Calu3 (cell line): ENCODE measurements at regions not wholly inside any gene's neighbourhood (a gene's known extent, or its start where the extent isn't known, plus 50 kb on each side); places are given as distances from the start of the nearest gene placed in this dataset.

Experiments used
- BruUV-seq: library from RNA; stranded (reverse); fragments of 400-500 nt; replicated peaks from 2 replicates; lab custom pipeline; 2021; lab: Mats Ljungman, UMichigan
- CTCF ChIA-PET: fragments of 300-600 bp; sonication (Branson Sonifier 250); formaldehyde crosslinking; loops from one replicate; lab custom pipeline; 2022; ENCODE audit warnings: antibody characterized with exemption; lab: Charles Lee
- DNase-seq: peaks from one replicate; pipeline ENCODE4 v3.0.0; 2022
- H3K27ac Mint-ChIP-seq: one replicate; pipeline ENCODE4 v1.8.0; 2022; ENCODE audit warnings: mixed read lengths; ENCODE audit not compliant: unreplicated experiment
- H3K27me3 Mint-ChIP-seq: one replicate; pipeline ENCODE4 v1.8.0; 2022; ENCODE audit warnings: mixed read lengths; ENCODE audit not compliant: unreplicated experiment
- H3K36me3 Mint-ChIP-seq: one replicate; pipeline ENCODE4 v1.8.0; 2022; ENCODE audit warnings: mild to moderate bottlenecking, moderate library complexity, mixed read lengths; ENCODE audit not compliant: insufficient read depth, unreplicated experiment
- H3K4me1 Mint-ChIP-seq: one replicate; pipeline ENCODE4 v1.8.0; 2022; ENCODE audit warnings: mild to moderate bottlenecking, low read depth, mixed read lengths; ENCODE audit not compliant: unreplicated experiment
- H3K4me3 Mint-ChIP-seq: one replicate; pipeline ENCODE4 v1.8.0; 2022; ENCODE audit warnings: mild to moderate bottlenecking, low read depth, moderate library complexity, mixed read lengths; ENCODE audit not compliant: unreplicated experiment
- H3K9me3 Mint-ChIP-seq: one replicate; pipeline ENCODE4 v1.8.0; 2022; ENCODE audit warnings: low read depth, mixed read lengths; ENCODE audit not compliant: unreplicated experiment
- intact Hi-C: fragments of 100-400 bp; cut with micrococcal nuclease; formaldehyde crosslinking; loops from one replicate; pipeline ENCODE4 v1.10.0; 2022; ENCODE audit not compliant: unreplicated experiment
- TF ChIP-seq, protein P1 (sequence below): fragments of 200-600 bp; IDR thresholded peaks from one replicate; pipeline ENCODE4 v1.8.0; 2022; ENCODE audit warnings: antibody characterized with exemption; ENCODE audit not compliant: unreplicated experiment

DNA sequence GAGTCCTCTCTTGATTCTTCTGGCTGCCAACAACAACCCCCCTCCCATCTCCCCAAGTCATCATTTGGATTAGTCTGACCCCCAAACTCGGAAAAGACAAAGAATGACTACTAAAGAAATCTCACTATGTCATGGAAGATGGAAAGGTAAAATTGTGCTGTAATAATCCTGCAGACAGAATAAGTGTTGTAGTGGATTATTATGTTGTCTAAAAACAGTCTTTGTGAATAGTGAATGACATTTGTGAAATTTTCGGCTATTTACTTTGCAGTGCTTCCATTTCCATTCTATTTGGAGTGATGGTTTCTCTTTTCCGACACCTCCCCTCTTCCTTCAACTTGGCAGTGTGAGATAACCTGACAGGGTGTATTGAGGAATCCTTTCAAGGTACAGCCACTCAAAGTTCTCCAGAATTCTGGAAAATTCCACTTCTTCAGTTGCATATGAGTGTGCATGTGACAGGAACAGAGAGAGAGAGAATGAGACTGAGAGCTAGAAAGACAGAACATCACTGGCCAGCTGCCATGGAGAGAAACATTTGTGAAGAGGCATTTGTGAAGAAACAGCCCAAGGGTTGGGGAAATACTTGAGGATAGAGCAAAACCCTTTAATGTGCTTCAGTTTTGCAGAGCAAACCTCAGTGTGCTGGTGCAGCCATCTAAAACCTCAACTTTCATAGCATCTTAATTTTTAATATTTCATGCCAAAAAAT, 141.9 kb upstream of the DLX2 start:
- Mint-ChIP-seq H3K4me1 (peaks cover 34% of the 10 kb centered on the region), H3K36me3 (no peaks in the 10 kb centered on the region), H3K27ac (no peak overlapping the region), H3K9me3 (no peaks in the 10 kb centered on the region), H3K4me3 (no peak overlapping the region), H3K27me3 (no peaks in the 10 kb centered on the region)
- no peak for DNase-seq
- CTCF ChIA-PET, result no interaction called here
- intact Hi-C loops, result no loop called here
- BruUV-seq, result no TSS peak
- TF ChIP-seq, protein P1, sequence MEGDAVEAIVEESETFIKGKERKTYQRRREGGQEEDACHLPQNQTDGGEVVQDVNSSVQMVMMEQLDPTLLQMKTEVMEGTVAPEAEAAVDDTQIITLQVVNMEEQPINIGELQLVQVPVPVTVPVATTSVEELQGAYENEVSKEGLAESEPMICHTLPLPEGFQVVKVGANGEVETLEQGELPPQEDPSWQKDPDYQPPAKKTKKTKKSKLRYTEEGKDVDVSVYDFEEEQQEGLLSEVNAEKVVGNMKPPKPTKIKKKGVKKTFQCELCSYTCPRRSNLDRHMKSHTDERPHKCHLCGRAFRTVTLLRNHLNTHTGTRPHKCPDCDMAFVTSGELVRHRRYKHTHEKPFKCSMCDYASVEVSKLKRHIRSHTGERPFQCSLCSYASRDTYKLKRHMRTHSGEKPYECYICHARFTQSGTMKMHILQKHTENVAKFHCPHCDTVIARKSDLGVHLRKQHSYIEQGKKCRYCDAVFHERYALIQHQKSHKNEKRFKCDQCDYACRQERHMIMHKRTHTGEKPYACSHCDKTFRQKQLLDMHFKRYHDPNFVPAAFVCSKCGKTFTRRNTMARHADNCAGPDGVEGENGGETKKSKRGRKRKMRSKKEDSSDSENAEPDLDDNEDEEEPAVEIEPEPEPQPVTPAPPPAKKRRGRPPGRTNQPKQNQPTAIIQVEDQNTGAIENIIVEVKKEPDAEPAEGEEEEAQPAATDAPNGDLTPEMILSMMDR, result no peak

DNA sequence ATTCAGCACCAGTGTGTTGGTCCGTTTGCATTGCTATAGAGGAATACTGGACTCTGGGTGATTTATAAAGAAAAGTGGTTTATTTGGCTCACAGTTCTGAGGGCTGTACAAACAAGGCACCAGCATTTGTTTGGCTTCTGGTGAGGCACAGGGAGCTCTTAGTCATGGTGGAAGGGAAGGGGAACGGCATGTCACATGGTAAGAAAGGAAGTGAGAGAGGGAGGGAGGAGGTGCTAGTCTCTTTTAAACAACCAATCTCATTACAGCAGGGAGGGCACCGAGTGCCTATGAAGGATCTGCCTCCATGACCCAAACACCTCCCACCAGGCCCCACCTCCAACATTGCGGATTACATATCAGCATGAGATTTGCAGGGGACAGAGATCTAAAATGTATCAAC, 143.9 kb upstream of the DLX2 start:
- Mint-ChIP-seq H3K27ac (no peak overlapping the region), H3K9me3 (no peaks in the 10 kb centered on the region), H3K36me3 (no peaks in the 10 kb centered on the region), H3K4me3 (no peak overlapping the region), H3K4me1 (peaks cover 51% of the 10 kb centered on the region), H3K27me3 (no peaks in the 10 kb centered on the region)
- no TSS peak for BruUV-seq
- CTCF ChIA-PET, result no interaction called here
- TF ChIP-seq, protein P1, result no peak
- DNase-seq, result no peak
- intact Hi-C loops, result no loop called here

DNA sequence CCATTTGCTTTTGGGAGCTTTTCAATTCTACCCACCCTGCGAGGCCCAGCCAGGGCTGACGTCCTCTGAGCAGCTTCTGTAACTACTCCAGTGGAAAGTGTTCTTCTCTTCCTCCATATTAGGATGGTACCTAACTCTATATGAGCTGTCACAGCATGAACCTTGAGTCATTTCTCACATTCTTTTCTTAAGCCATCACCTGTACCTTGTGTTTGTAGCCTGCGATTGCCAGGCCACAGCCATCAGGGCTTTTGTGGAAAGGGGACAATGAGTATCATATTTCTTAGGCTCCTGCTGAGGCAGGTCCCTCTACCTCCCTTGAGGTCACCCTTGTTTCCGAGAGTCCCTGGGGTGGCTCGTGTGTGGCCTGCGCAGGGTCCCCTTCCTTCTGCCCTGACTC, 144.5 kb upstream of the DLX2 start:
- Mint-ChIP-seq H3K27me3 (no peaks in the 10 kb centered on the region), H3K27ac (no peak overlapping the region), H3K4me1 (peaks cover 56% of the 10 kb centered on the region), H3K4me3 (no peak overlapping the region), H3K9me3 (no peaks in the 10 kb centered on the region), H3K36me3 (no peaks in the 10 kb centered on the region)
- intact Hi-C loops, result no loop called here
- CTCF ChIA-PET, result interaction anchor here (0.6 to 1.0 kb wide), 2 partner anchors 15 to 31 kb away, joined by 3 read pairs; no protein-coding TSS in a partner anchor
- BruUV-seq, result no TSS peak
- no peak for DNase-seq
- TF ChIP-seq, protein P1, result no peak

DNA sequence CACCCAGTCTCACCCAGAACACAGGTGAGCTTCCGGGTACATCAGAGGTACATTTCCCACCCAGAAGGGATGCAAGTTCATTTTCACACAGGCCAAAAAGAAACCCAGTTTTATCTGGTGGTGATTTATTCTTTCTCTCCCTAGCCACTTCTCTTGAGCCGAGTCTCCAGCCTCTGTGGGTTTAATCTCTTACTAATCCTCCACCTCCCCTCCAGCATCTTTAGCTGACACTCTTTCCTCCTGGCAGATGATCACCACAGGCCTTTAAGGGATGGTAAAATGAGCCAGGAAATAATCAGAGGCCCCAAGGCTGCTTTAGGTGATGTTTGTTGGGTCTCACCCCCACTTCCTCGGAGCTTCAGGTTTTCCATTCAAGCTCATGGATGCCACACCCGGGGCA, 145.7 kb upstream of the DLX2 start:
- Mint-ChIP-seq H3K27ac (peak overlapping the region; percentile 45), H3K4me3 (no peak overlapping the region), H3K4me1 (peaks cover 68% of the 10 kb centered on the region), H3K36me3 (peaks cover 5% of the 10 kb centered on the region), H3K27me3 (no peaks in the 10 kb centered on the region), H3K9me3 (no peaks in the 10 kb centered on the region)
- no TSS peak for BruUV-seq
- TF ChIP-seq, protein P1, result no peak
- CTCF ChIA-PET, result interaction anchor here (1.0 kb wide), 1 partner anchor 17 kb away, joined by 3 read pairs; no protein-coding TSS in a partner anchor
- no peak for DNase-seq
- intact Hi-C loops, result no loop called here
